GM23248 (cell line): ENCODE measurements at regions not wholly inside any gene's neighbourhood (a gene's known extent, or its start where the extent isn't known, plus 50 kb on each side); places are given as distances from the start of the nearest gene placed in this dataset.

Experiments
- DNase-seq: peaks from one replicate; pipeline ENCODE4 v3.0.0-alpha.2; 2015
- H2AFZ ChIP-seq: fragments of 200-600 bp; sonication (generic); 2 replicates; pipeline ENCODE4 v1.6.1; 2016; ENCODE audit warnings: antibody characterized with exemption
- H3F3A ChIP-seq: fragments of 200-600 bp; sonication (generic); 2 replicates; pipeline ENCODE4 v1.6.1; 2016; ENCODE audit warnings: mild to moderate bottlenecking, antibody characterized with exemption, mixed run types; ENCODE audit not compliant: insufficient read depth
- H3K27ac ChIP-seq: fragments of 200-600 bp; sonication (generic); 2 replicates; pipeline ENCODE4 v1.5.1; 2016; ENCODE audit warnings: mild to moderate bottlenecking
- H3K27me3 ChIP-seq: fragments of 200-600 bp; sonication (generic); replicated peaks from 2 replicates; pipeline ENCODE4 v1.6.1; 2016; ENCODE audit warnings: mild to moderate bottlenecking; ENCODE audit not compliant: insufficient read depth
- H3K36me3 ChIP-seq: fragments of 200-600 bp; sonication (generic); 2 replicates; pipeline ENCODE4 v1.6.1; 2016; ENCODE audit warnings: low read depth, mild to moderate bottlenecking
- H3K4me1 ChIP-seq: fragments of 200-600 bp; sonication (generic); 2 replicates; pipeline ENCODE4 v1.6.1; 2016; ENCODE audit warnings: mild to moderate bottlenecking; ENCODE audit not compliant: insufficient read depth
- H3K4me2 ChIP-seq: fragments of 200-600 bp; sonication (generic); one replicate; pipeline ENCODE4 v1.6.1; 2016; ENCODE audit warnings: mild to moderate bottlenecking; ENCODE audit not compliant: unreplicated experiment
- H3K4me3 ChIP-seq: fragments of 200-600 bp; sonication (generic); 2 replicates; pipeline ENCODE4 v1.5.1; 2016; ENCODE audit warnings: mild to moderate bottlenecking
- H3K79me2 ChIP-seq: fragments of 200-600 bp; sonication (generic); 2 replicates; pipeline ENCODE4 v1.6.1; 2016; ENCODE audit warnings: mild to moderate bottlenecking; ENCODE audit not compliant: insufficient read depth
- H3K9ac ChIP-seq: fragments of 200-600 bp; sonication (generic); 2 replicates; pipeline ENCODE4 v1.6.1; 2016; ENCODE audit warnings: mild to moderate bottlenecking
- H3K9me2 ChIP-seq: fragments of 200-600 bp; sonication (generic); 2 replicates; pipeline ENCODE4 v1.6.1; 2016; ENCODE audit warnings: mixed run types, mild to moderate bottlenecking, moderate library complexity; ENCODE audit not compliant: insufficient read depth
- H3K9me3 ChIP-seq: fragments of 200-600 bp; sonication (generic); one replicate; pipeline ENCODE4 v1.6.1; 2017; ENCODE audit warnings: low read depth
- H4K20me1 ChIP-seq: fragments of 200-600 bp; sonication (generic); 2 replicates; pipeline ENCODE4 v1.6.0; 2016; ENCODE audit not compliant: insufficient read depth
- EZH2 ChIP-seq: fragments of 200-600 bp; sonication (generic); IDR thresholded peaks from 2 replicates; pipeline ENCODE4 v1.6.1; 2018; ENCODE audit warnings: antibody characterized with exemption, mild to moderate bottlenecking; ENCODE audit not compliant: insufficient read depth, poor library complexity, severe bottlenecking
- EZH2phosphoT487 ChIP-seq: fragments of 200-600 bp; sonication (generic); IDR thresholded peaks from 2 replicates; pipeline ENCODE4 v1.6.1; 2018; ENCODE audit warnings: antibody characterized with exemption, moderate library complexity, mild to moderate bottlenecking, low read depth; ENCODE audit not compliant: insufficient read depth
- WGBS, 2 experiments: methylation state at CpG; one replicate each; pipeline ENCODE4 v1.1.6; 2015 to 2017; ENCODE audit warnings: low lambda C conversion rate in 2 of 2, low coverage in 1 of 2; ENCODE audit errors: missing lambda C conversion rate in 2 of 2; 5-methylcytosine and 5-hydroxymethylcytosine counted together
- in situ Hi-C: fragments of 300-500 bp; cut with MboI; formaldehyde crosslinking; loops from 2 replicates; pipeline ENCODE4 v1.15.0; 2020

DNA sequence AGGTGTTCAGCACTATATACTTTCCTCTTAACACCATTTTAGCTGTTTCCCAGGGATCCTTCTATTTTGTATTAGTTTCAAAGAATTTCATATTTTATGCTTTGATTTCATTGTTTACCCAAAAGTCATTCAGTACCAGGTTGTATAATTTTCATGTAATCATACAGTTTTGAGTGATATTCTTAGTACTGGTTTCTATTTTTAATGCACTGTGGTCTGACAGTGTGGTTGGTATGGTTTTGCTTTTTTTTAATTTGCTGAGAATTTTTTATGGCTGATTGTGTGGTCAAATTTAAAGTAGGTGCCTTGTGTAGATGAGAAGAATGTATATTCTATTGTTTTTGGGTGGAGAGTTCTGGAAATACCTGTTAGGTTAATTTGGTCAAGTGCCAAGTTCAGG lies 323.4 kb upstream of the EPHA6 start:
- no peak for TF ChIP-seq EZH2phosphoT487
- TF ChIP-seq EZH2: no peak
- Histone ChIP-seq H3K9me3 (no peaks in the 10 kb centered on the region), H3K27ac (no peak overlapping the region), H3K27me3 (no peaks in the 10 kb centered on the region), H3K9ac (no peak overlapping the region), H3K4me2 (no peak overlapping the region), H3K9me2 (no peaks in the 10 kb centered on the region), H3F3A (no peaks in the 10 kb centered on the region), H2AFZ (no peak overlapping the region), H4K20me1 (no peaks in the 10 kb centered on the region), H3K36me3 (no peaks in the 10 kb centered on the region), H3K79me2 (no peaks in the 10 kb centered on the region), H3K4me1 (no peaks in the 10 kb centered on the region), H3K4me3 (no peak overlapping the region)
- in situ Hi-C loops: no loop called here
- no peak for DNase-seq

- H3K27me3 ChIP-seq: no peaks in the 10 kb centered on the region
- no peak overlapping the region for H2AFZ ChIP-seq
- no peaks in the 10 kb centered on the region for H3K9me2 ChIP-seq
- no peaks in the 10 kb centered on the region for H3K36me3 ChIP-seq
- H3K4me3 ChIP-seq: no peak overlapping the region
- no peaks in the 10 kb centered on the region for H4K20me1 ChIP-seq
- H3K4me1 ChIP-seq: no peaks in the 10 kb centered on the region
- H3K79me2 ChIP-seq: no peaks in the 10 kb centered on the region
- in situ Hi-C loops: no loop called here
- H3F3A ChIP-seq: no peaks in the 10 kb centered on the region
- TF ChIP-seq EZH2phosphoT487 (no peak), EZH2 (no peak)
- no peaks in the 10 kb centered on the region for H3K9me3 ChIP-seq
- H3K4me2 ChIP-seq: no peak overlapping the region
- H3K9ac ChIP-seq: no peak overlapping the region
- DNase-seq: no peak
- H3K27ac ChIP-seq: no peak overlapping the region
Measured at GRCh38 chr3:96491868-96492267, 322.5 kb upstream of the EPHA6 start.

DNA sequence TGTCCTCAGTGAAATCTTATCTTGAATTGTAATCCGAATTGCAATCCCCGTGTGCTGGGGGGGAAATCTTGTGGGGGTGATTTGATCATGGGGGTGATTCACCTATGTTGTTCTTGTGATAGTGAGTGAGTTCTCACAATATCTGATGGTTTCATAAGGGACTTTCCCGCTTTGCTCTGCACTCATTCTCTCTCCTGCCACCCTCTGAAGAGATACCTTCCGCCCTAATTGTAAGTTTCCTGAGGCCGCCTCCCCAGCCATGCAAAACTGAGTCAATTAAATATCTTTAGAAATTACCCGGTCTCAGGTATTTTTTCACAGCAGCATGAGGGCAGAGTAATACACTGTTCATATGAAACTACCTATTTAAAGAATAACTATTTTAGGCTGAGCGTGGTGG lies 304.1 kb upstream of the EPHA6 start:
- Histone ChIP-seq H3F3A (no peaks in the 10 kb centered on the region), H2AFZ (no peak overlapping the region), H3K4me2 (no peak overlapping the region), H3K4me1 (no peaks in the 10 kb centered on the region), H3K27ac (no peak overlapping the region), H3K4me3 (no peak overlapping the region), H3K36me3 (no peaks in the 10 kb centered on the region), H3K9me3 (no peaks in the 10 kb centered on the region), H3K9me2 (no peaks in the 10 kb centered on the region), H3K79me2 (no peaks in the 10 kb centered on the region), H4K20me1 (no peaks in the 10 kb centered on the region), H3K9ac (no peak overlapping the region), H3K27me3 (no peaks in the 10 kb centered on the region)
- no peak for TF ChIP-seq EZH2phosphoT487
- TF ChIP-seq EZH2: no peak
- WGBS, 2 experiments: 21 to 24% methylated on average over 7 of the region's 7 CpGs
- in situ Hi-C loops: no loop called here
- no peak for DNase-seq

GRCh38 chr3:96537165-96537564 lies 277.2 kb upstream of the EPHA6 start:
- no peak for TF ChIP-seq EZH2
- no peak for TF ChIP-seq EZH2phosphoT487

GRCh38 chr3:96538186-96538585 lies 276.2 kb upstream of the EPHA6 start:
- Histone ChIP-seq H3K9me3 (no peaks in the 10 kb centered on the region), H3K4me2 (no peak overlapping the region), H3F3A (no peaks in the 10 kb centered on the region), H3K36me3 (no peaks in the 10 kb centered on the region), H3K27ac (no peak overlapping the region), H3K4me1 (no peaks in the 10 kb centered on the region), H2AFZ (no peak overlapping the region), H3K79me2 (no peaks in the 10 kb centered on the region), H3K27me3 (no peaks in the 10 kb centered on the region), H4K20me1 (no peaks in the 10 kb centered on the region), H3K9me2 (no peaks in the 10 kb centered on the region; the same call in 1 of the 2 replicates), H3K4me3 (no peak overlapping the region), H3K9ac (no peak overlapping the region)
- 17 to 22% methylated on average over 1 of the region's 1 CpG for WGBS, 2 experiments
- DNase-seq: no peak
- no peak for TF ChIP-seq EZH2phosphoT487
- no peak for TF ChIP-seq EZH2
- in situ Hi-C loops: no loop called here

More at GRCh38 chr3:96537165-96537564, 277.2 kb upstream of the EPHA6 start:
- no peak overlapping the region for H3K4me2 ChIP-seq
- in situ Hi-C loops: no loop called here
- no peaks in the 10 kb centered on the region; the same call in 1 of the 2 replicates for H3K9me2 ChIP-seq
- no peaks in the 10 kb centered on the region for H4K20me1 ChIP-seq
- no peaks in the 10 kb centered on the region for H3K79me2 ChIP-seq
- H3K9me3 ChIP-seq: no peaks in the 10 kb centered on the region
- H3K4me3 ChIP-seq: no peak overlapping the region
- no peak overlapping the region for H3K27ac ChIP-seq
- no peak for DNase-seq
- no peak overlapping the region for H2AFZ ChIP-seq
- H3K9ac ChIP-seq: no peak overlapping the region
- H3K36me3 ChIP-seq: no peaks in the 10 kb centered on the region
- H3F3A ChIP-seq: no peaks in the 10 kb centered on the region
- H3K4me1 ChIP-seq: no peaks in the 10 kb centered on the region
- H3K27me3 ChIP-seq: no peaks in the 10 kb centered on the region
